ENCODE measurements at regions not wholly inside any gene's neighbourhood (a gene's known extent, or its start where the extent isn't known, plus 50 kb on each side); places are given as distances from the start of the nearest gene placed in this dataset.

DNA sequence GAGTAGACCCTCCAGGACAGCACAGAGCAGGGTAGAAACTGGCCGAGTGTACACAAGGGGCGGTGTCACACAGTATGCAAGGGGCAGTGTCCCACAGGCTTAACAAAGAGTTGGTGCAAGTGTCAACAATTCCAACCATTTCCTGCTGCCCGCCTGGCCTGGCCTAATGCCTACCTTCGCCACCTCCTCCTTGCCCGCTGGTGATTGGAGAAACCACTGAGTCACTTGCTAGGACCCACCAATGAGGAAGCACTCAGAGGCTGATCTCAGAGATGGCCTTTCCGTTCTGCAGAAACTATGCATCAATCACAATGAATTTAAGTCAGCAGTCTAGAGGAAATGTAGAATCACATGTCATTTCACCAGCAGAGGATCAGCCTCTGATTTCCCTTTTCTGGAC, 263.3 kb upstream of the PKDCC start:
- Histone ChIP-seq H3K27ac (ENCODE audit: low read depth in 1 of 2, low read length in 2 of 2) (no peak overlapping the region), H3K36me3 (ENCODE audit: control insufficient read depth in 4 of 4, insufficient read depth in 3 of 4, low read depth in 1 of 4, low read length in 3 of 4) (no peaks in the 10 kb centered on the region), H3K9me3 (ENCODE audit: control insufficient read depth in 4 of 4, low read length in 3 of 4) (no peaks in the 10 kb centered on the region), H3K27me3 (ENCODE audit: control insufficient read depth in 4 of 4, insufficient read depth in 4 of 4, low read length in 3 of 4) (no peaks in the 10 kb centered on the region), H3K4me3 (ENCODE audit: low read depth in 1 of 3, low read length in 3 of 3) (no peak overlapping the region), H3K9ac (ENCODE audit: low read depth in 1 of 2, low read length in 2 of 2) (no peak overlapping the region), H3K4me1 (ENCODE audit: control insufficient read depth in 4 of 4, insufficient read depth in 4 of 4, low read length in 3 of 4) (no peaks in the 10 kb centered on the region)
- no peak for DNase-seq (ENCODE audit: low spot score)
- TF ChIP-seq, protein P1, sequence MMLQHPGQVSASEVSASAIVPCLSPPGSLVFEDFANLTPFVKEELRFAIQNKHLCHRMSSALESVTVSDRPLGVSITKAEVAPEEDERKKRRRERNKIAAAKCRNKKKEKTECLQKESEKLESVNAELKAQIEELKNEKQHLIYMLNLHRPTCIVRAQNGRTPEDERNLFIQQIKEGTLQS (IDR thresholded peaks at IDR 0.05), result no peak
- TF ChIP-seq TAF1 (conservative IDR thresholded peaks at IDR 0.05) (no peak), RAD21 (IDR thresholded peaks at IDR 0.05) (no peak), EGR1 (IDR thresholded peaks at IDR 0.05; ENCODE audit: low read depth in 2 of 2) (no peak)
- TF ChIP-seq, protein P2, sequence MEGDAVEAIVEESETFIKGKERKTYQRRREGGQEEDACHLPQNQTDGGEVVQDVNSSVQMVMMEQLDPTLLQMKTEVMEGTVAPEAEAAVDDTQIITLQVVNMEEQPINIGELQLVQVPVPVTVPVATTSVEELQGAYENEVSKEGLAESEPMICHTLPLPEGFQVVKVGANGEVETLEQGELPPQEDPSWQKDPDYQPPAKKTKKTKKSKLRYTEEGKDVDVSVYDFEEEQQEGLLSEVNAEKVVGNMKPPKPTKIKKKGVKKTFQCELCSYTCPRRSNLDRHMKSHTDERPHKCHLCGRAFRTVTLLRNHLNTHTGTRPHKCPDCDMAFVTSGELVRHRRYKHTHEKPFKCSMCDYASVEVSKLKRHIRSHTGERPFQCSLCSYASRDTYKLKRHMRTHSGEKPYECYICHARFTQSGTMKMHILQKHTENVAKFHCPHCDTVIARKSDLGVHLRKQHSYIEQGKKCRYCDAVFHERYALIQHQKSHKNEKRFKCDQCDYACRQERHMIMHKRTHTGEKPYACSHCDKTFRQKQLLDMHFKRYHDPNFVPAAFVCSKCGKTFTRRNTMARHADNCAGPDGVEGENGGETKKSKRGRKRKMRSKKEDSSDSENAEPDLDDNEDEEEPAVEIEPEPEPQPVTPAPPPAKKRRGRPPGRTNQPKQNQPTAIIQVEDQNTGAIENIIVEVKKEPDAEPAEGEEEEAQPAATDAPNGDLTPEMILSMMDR (IDR thresholded peaks at IDR 0.05; ENCODE audit: low read depth, low read length, missing input control), result no peak
- WGBS, result 87% methylated on average over 6 of the region's 6 CpGs

DNA sequence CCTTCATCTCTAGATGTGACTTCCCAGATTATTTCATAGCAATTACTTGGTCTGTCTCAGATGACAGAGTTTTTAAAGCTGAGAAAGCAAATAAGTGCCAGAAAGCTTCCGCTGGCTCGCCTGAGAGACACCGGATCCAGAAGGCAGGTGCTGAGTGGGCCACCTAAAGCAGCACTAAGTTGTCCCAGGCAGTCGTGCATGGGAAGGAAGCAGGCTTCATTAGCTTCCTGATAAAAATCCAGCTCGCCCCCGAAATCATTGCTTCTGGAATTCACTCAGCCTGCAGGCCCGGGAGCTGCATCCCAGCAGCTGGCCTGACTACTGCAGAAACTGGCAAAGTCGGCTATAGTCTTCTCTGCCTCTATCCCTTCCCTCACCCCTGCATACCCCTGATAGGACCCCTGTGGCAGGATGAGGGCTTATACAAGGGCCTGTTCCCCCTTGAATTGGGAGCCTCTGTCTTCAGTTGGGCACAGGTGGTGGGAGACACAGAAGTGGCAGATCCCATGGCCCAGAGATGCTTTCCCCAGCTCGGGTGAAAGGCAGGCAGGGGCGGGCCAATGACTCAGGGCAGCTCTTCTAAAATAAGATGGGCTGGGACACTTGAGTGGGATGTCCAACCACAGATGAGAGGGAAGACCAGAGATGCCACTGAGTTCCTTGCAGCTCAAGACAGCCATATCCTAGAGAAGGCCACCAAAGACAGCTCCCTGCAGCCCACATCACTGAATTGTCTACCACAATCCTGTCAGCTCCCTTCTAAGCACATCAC, 262.4 kb upstream of the PKDCC start:
- no peak for DNase-seq (ENCODE audit: low spot score)
- Histone ChIP-seq H3K9ac (ENCODE audit: low read depth in 1 of 2, low read length in 2 of 2) (no peak overlapping the region), H3K27me3 (ENCODE audit: control insufficient read depth in 4 of 4, insufficient read depth in 4 of 4, low read length in 3 of 4) (no peaks in the 10 kb centered on the region), H3K27ac (ENCODE audit: low read depth in 1 of 2, low read length in 2 of 2) (no peak overlapping the region), H3K9me3 (ENCODE audit: control insufficient read depth in 4 of 4, low read length in 3 of 4) (no peaks in the 10 kb centered on the region), H3K4me1 (ENCODE audit: control insufficient read depth in 4 of 4, insufficient read depth in 4 of 4, low read length in 3 of 4) (no peaks in the 10 kb centered on the region), H3K36me3 (ENCODE audit: control insufficient read depth in 4 of 4, insufficient read depth in 3 of 4, low read depth in 1 of 4, low read length in 3 of 4) (no peaks in the 10 kb centered on the region), H3K4me3 (ENCODE audit: low read depth in 1 of 3, low read length in 3 of 3) (no peak overlapping the region)
- 79% methylated on average over 10 of the region's 10 CpGs for WGBS
- TF ChIP-seq SP1 (IDR thresholded peaks at IDR 0.05) (no peak), EGR1 (IDR thresholded peaks at IDR 0.05; ENCODE audit: low read depth in 2 of 2) (no peak), HNF4G (IDR thresholded peaks at IDR 0.05) (no peak), NR2F2 (IDR thresholded peaks at IDR 0.05) (no peak), YY1 (IDR thresholded peaks at IDR 0.05) (no peak), RXRA (IDR thresholded peaks at IDR 0.05) (no peak), JUND (IDR thresholded peaks at IDR 0.05) (no peak), HNF4A (conservative IDR thresholded peaks at IDR 0.05) (no peak), FOXA1 (IDR thresholded peaks at IDR 0.05) (no peak), GABPA (IDR thresholded peaks at IDR 0.05 in 1 of 2, conservative IDR thresholded peaks at IDR 0.05 in 1 of 2) (no peak)
- TF ChIP-seq, protein P3, sequence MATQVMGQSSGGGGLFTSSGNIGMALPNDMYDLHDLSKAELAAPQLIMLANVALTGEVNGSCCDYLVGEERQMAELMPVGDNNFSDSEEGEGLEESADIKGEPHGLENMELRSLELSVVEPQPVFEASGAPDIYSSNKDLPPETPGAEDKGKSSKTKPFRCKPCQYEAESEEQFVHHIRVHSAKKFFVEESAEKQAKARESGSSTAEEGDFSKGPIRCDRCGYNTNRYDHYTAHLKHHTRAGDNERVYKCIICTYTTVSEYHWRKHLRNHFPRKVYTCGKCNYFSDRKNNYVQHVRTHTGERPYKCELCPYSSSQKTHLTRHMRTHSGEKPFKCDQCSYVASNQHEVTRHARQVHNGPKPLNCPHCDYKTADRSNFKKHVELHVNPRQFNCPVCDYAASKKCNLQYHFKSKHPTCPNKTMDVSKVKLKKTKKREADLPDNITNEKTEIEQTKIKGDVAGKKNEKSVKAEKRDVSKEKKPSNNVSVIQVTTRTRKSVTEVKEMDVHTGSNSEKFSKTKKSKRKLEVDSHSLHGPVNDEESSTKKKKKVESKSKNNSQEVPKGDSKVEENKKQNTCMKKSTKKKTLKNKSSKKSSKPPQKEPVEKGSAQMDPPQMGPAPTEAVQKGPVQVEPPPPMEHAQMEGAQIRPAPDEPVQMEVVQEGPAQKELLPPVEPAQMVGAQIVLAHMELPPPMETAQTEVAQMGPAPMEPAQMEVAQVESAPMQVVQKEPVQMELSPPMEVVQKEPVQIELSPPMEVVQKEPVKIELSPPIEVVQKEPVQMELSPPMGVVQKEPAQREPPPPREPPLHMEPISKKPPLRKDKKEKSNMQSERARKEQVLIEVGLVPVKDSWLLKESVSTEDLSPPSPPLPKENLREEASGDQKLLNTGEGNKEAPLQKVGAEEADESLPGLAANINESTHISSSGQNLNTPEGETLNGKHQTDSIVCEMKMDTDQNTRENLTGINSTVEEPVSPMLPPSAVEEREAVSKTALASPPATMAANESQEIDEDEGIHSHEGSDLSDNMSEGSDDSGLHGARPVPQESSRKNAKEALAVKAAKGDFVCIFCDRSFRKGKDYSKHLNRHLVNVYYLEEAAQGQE (IDR thresholded peaks at IDR 0.05), result no peak
- TF ChIP-seq, protein P4, sequence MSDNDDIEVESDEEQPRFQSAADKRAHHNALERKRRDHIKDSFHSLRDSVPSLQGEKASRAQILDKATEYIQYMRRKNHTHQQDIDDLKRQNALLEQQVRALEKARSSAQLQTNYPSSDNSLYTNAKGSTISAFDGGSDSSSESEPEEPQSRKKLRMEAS (IDR thresholded peaks at IDR 0.05), result no peak
- TF ChIP-seq, protein P1 (IDR thresholded peaks at IDR 0.05), result no peak
- TF ChIP-seq, protein P2 (IDR thresholded peaks at IDR 0.05; ENCODE audit: low read depth, low read length, missing input control), result no peak
